Peyer's patch (tissue), 4 donors: ENCODE measurements at regions not wholly inside any gene's neighbourhood (a gene's known extent, or its start where the extent isn't known, plus 50 kb on each side); places are given as distances from the start of the nearest gene placed in this dataset.

Experiments
- CTCF ChIP-seq, 6 experiments: fragments of 450-650 bp in 4 of 6; fragments of 200-600 bp in 2 of 6; sonication (generic) in 1 of 6; IDR thresholded peaks; one replicate each; pipeline ENCODE4 v1.5.1; 2017 to 2019; ENCODE audit warnings: antibody characterized with exemption in 6 of 6, mild to moderate bottlenecking in 3 of 6, moderate library complexity in 1 of 6
- POLR2A ChIP-seq, 2 donors: fragments of 450-650 bp; IDR thresholded peaks; one replicate each; pipeline ENCODE4 v1.5.1; 2017; ENCODE audit warnings: antibody characterized with exemption in 2 of 2, mild to moderate bottlenecking in 2 of 2, moderate library complexity in 2 of 2

DNA sequence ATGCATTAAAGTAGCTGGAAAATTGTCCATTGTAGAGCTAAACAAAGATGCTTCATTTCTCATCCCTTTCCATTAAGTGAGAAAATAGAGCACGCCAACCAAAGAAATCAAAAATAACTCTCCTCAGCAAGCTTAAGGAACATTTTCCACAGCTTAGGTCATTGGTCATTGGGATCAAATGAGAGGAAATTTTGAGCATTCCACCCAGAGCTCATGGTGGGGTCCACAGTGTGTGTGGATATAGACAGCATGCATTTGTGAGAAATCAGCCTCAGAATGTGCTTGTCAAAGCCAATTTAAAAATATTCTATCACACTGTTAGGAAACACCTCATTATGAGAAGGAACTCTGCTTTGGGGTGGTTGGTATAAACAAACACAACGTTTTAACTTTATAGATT lies 97.2 kb downstream of the HDGFL1 start:
- TF ChIP-seq CTCF (IDR thresholded peaks at IDR 0.05) (no peak), POLR2A (IDR thresholded peaks at IDR 0.05) (no peak)
